ENCODE measurements at regions not wholly inside any gene's neighbourhood (a gene's known extent, or its start where the extent isn't known, plus 50 kb on each side); places are given as distances from the start of the nearest gene placed in this dataset.
"Not testable (repeated sequence)": the region's sequence is repeated elsewhere in the genome, so short reads cannot be mapped to it uniquely, and the experiment has no call there.

- peaks cover 0 to 5% (median 0%) of the 10 kb centered on the region in 3 donors for H3K27me3 Mint-ChIP-seq
- DNase-seq (no peak), ATAC-seq (ENCODE audit: low read depth in 2 of 2) (no peak)
- H3K36me3 Mint-ChIP-seq, result no peaks in the 10 kb centered on the region
- H3K27ac Mint-ChIP-seq, result no peak overlapping the region
- no peaks in the 10 kb centered on the region for H3K4me1 Mint-ChIP-seq
- H3K9me3 Mint-ChIP-seq, result no peaks in the 10 kb centered on the region
- no peak overlapping the region for H3K4me3 Mint-ChIP-seq
These were observed 109.7 kb upstream of the CCDC28A start for GRCh38 chr6:138663892-138664291.

GRCh38 chr6:138664745-138665144 lies 108.8 kb upstream of the CCDC28A start:
- Mint-ChIP-seq H3K27me3 (peaks cover 0 to 5% (median 0%) of the 10 kb centered on the region in 3 donors), H3K4me3 (no peak overlapping the region), H3K36me3 (no peaks in the 10 kb centered on the region), H3K9me3 (no peaks in the 10 kb centered on the region), H3K27ac (no peak overlapping the region), H3K4me1 (no peaks in the 10 kb centered on the region)
- DNase-seq (no peak), ATAC-seq (ENCODE audit: low read depth in 2 of 2) (no peak)

- Mint-ChIP-seq H3K4me3 (no peak overlapping the region), H3K9me3 (peaks cover 0 to 2% (median 0%) of the 10 kb centered on the region in 7 donors), H3K27ac (no peak overlapping the region)
These were observed 106.9 kb upstream of the CCDC28A start for GRCh38 chr6:138666636-138667035.

GRCh38 chr6:138667408-138667807 lies 106.2 kb upstream of the CCDC28A start:
- H3K4me3 Mint-ChIP-seq, result no peak overlapping the region
- no peaks in the 10 kb centered on the region for H3K36me3 Mint-ChIP-seq
- no peak for ATAC-seq (ENCODE audit: low read depth in 2 of 2)
- H3K9me3 Mint-ChIP-seq, result peaks cover 0 to 2% (median 0%) of the 10 kb centered on the region in 7 donors
- H3K4me1 Mint-ChIP-seq, result no peaks in the 10 kb centered on the region
- DNase-seq, result no peak
- H3K27ac Mint-ChIP-seq, result no peak overlapping the region
- no peaks in the 10 kb centered on the region for H3K27me3 Mint-ChIP-seq

More at GRCh38 chr6:138666636-138667035, 106.9 kb upstream of the CCDC28A start:
- Mint-ChIP-seq H3K4me1 (no peaks in the 10 kb centered on the region), H3K36me3 (no peaks in the 10 kb centered on the region), H3K27me3 (no peaks in the 10 kb centered on the region)
- no peak for DNase-seq
- ATAC-seq (ENCODE audit: low read depth in 2 of 2), result no peak

- Mint-ChIP-seq H3K36me3 (no peaks in the 10 kb centered on the region), H3K9me3 (peaks cover 0 to 2% (median 0%) of the 10 kb centered on the region in 7 donors), H3K4me1 (no peaks in the 10 kb centered on the region), H3K27me3 (no peaks in the 10 kb centered on the region), H3K27ac (no peak overlapping the region), H3K4me3 (no peak overlapping the region)
- ATAC-seq (ENCODE audit: low read depth in 2 of 2), result no peak
- DNase-seq, result no peak
These were observed 102.2 kb upstream of the CCDC28A start for GRCh38 chr6:138671351-138671750.

GRCh38 chr6:138673346-138674014 lies 100.1 kb upstream of the CCDC28A start:
- peaks cover 0 to 2% (median 0%) of the 10 kb centered on the region in 7 donors for H3K9me3 Mint-ChIP-seq
- no peaks in the 10 kb centered on the region for H3K27me3 Mint-ChIP-seq
- H3K4me1 Mint-ChIP-seq, result no peaks in the 10 kb centered on the region
- no peak overlapping the region for H3K27ac Mint-ChIP-seq
- DNase-seq, result no peak
- H3K36me3 Mint-ChIP-seq, result no peaks in the 10 kb centered on the region
- ATAC-seq (ENCODE audit: low read depth in 2 of 2), result no peak
- H3K4me3 Mint-ChIP-seq, result no peak overlapping the region

- not testable (repeated sequence) for H3K36me3 Mint-ChIP-seq; H3K9me3 Mint-ChIP-seq; H3K4me3 Mint-ChIP-seq; ATAC-seq (ENCODE audit: low read depth in 2 of 2); H3K27ac Mint-ChIP-seq; H3K4me1 Mint-ChIP-seq; H3K27me3 Mint-ChIP-seq; DNase-seq
These were observed 99.1 kb upstream of the CCDC28A start for GRCh38 chr6:138674444-138674843.

GRCh38 chr6:138677538-138677937 lies 96.0 kb upstream of the CCDC28A start:
- peaks cover 0 to 2% (median 0%) of the 10 kb centered on the region in 7 donors for H3K9me3 Mint-ChIP-seq
- no peak for ATAC-seq (ENCODE audit: low read depth in 2 of 2)
- H3K27me3 Mint-ChIP-seq, result no peaks in the 10 kb centered on the region
- DNase-seq, result no peak
- no peak overlapping the region for H3K4me3 Mint-ChIP-seq
- H3K36me3 Mint-ChIP-seq, result no peaks in the 10 kb centered on the region
- H3K4me1 Mint-ChIP-seq, result no peaks in the 10 kb centered on the region
- peak overlapping the region in 1 of 6 donors; percentile 41 for H3K27ac Mint-ChIP-seq

- ATAC-seq (ENCODE audit: low read depth in 2 of 2), result no peak
- no peak overlapping the region for H3K4me3 Mint-ChIP-seq
- no peaks in the 10 kb centered on the region for H3K4me1 Mint-ChIP-seq
- peaks cover 0 to 2% (median 0%) of the 10 kb centered on the region in 7 donors for H3K9me3 Mint-ChIP-seq
- DNase-seq, result no peak
- no peaks in the 10 kb centered on the region for H3K27me3 Mint-ChIP-seq
- no peaks in the 10 kb centered on the region for H3K36me3 Mint-ChIP-seq
- no peak overlapping the region for H3K27ac Mint-ChIP-seq
These were observed 95.4 kb upstream of the CCDC28A start for GRCh38 chr6:138678168-138678567.

- H3K36me3 Mint-ChIP-seq, result no peaks in the 10 kb centered on the region
- no peaks in the 10 kb centered on the region for H3K27me3 Mint-ChIP-seq
- ATAC-seq (ENCODE audit: low read depth in 2 of 2) (no peak), DNase-seq (no peak)
- H3K9me3 Mint-ChIP-seq, result peaks cover 0 to 1% (median 0%) of the 10 kb centered on the region in 7 donors
- no peaks in the 10 kb centered on the region for H3K4me1 Mint-ChIP-seq
- H3K27ac Mint-ChIP-seq, result no peak overlapping the region
- no peak overlapping the region for H3K4me3 Mint-ChIP-seq
These were observed 93.5 kb upstream of the CCDC28A start for GRCh38 chr6:138680085-138680484.

- H3K27ac Mint-ChIP-seq, result no peak overlapping the region
- H3K4me3 Mint-ChIP-seq, result no peak overlapping the region
- no peak for ATAC-seq (ENCODE audit: low read depth in 2 of 2)
- no peaks in the 10 kb centered on the region for H3K27me3 Mint-ChIP-seq
- DNase-seq, result no peak
- H3K9me3 Mint-ChIP-seq, result no peaks in the 10 kb centered on the region
- H3K36me3 Mint-ChIP-seq, result no peaks in the 10 kb centered on the region
- no peaks in the 10 kb centered on the region for H3K4me1 Mint-ChIP-seq
These were observed 91.9 kb upstream of the CCDC28A start for GRCh38 chr6:138681627-138682026.

- ATAC-seq (ENCODE audit: low read depth in 2 of 2) (no peak), DNase-seq (no peak)
- Mint-ChIP-seq H3K9me3 (no peaks in the 10 kb centered on the region), H3K4me1 (no peaks in the 10 kb centered on the region), H3K4me3 (no peak overlapping the region), H3K27me3 (no peaks in the 10 kb centered on the region), H3K36me3 (no peaks in the 10 kb centered on the region), H3K27ac (no peak overlapping the region)
These were observed 90.7 kb upstream of the CCDC28A start for GRCh38 chr6:138682704-138683527.

GRCh38 chr6:138685257-138685656 lies 88.3 kb upstream of the CCDC28A start:
- ATAC-seq (ENCODE audit: low read depth in 2 of 2), result no peak
- Mint-ChIP-seq H3K4me1 (no peaks in the 10 kb centered on the region), H3K9me3 (no peaks in the 10 kb centered on the region), H3K27ac (no peak overlapping the region), H3K36me3 (no peaks in the 10 kb centered on the region), H3K27me3 (no peaks in the 10 kb centered on the region), H3K4me3 (no peak overlapping the region)
- no peak for DNase-seq

- H3K27me3 Mint-ChIP-seq, result no peaks in the 10 kb centered on the region
- H3K27ac Mint-ChIP-seq, result no peak overlapping the region
- H3K4me3 Mint-ChIP-seq, result no peak overlapping the region
- H3K9me3 Mint-ChIP-seq, result no peaks in the 10 kb centered on the region
- H3K4me1 Mint-ChIP-seq, result no peaks in the 10 kb centered on the region
- DNase-seq (no peak), ATAC-seq (ENCODE audit: low read depth in 2 of 2) (no peak)
- H3K36me3 Mint-ChIP-seq, result no peaks in the 10 kb centered on the region
These were observed 87.8 kb upstream of the CCDC28A start for GRCh38 chr6:138685781-138686180.

Measured in naive B cell (primary cell).